GM12878 (cell line): ENCODE measurements at regions not wholly inside any gene's neighbourhood (a gene's known extent, or its start where the extent isn't known, plus 50 kb on each side); places are given as distances from the start of the nearest gene placed in this dataset.

ENCODE experiments used
- ATAC-seq: fragments of 200-7000 bp; cut with Tn5 transposase; 3 replicates; pipeline ENCODE4 v1.9.1; 2020; ENCODE audit warnings: mild to moderate bottlenecking, moderate library complexity
- BruUV-seq: library from RNA; stranded (reverse); fragments of 400-500 nt; replicated peaks from 2 replicates; lab custom pipeline; 2021; lab: Mats Ljungman, UMichigan
- CTCF ChIA-PET: fragments of 300-600 bp; sonication (Branson Sonifier 250); formaldehyde crosslinking; extraction: SDS; loops from one replicate; lab custom pipeline; 2021; ENCODE audit warnings: inconsistent platforms; lab: Yijun Ruan, JAX
- POLR2A ChIA-PET: fragments of 350-600 bp; formaldehyde crosslinking; extraction: SDS; loops from one replicate; lab custom pipeline; 2021; ENCODE audit warnings: inconsistent platforms; lab: Charles Lee
- RAD21 ChIA-PET: fragments of 300-600 bp; sonication (Branson Sonifier 250); formaldehyde crosslinking; loops from one replicate; lab custom pipeline; 2023; ENCODE audit warnings: antibody characterized with exemption; ENCODE audit not compliant: unreplicated experiment; lab: Charles Lee
- SMC1A ChIA-PET: fragments of 300-600 bp; sonication (Branson Sonifier 250); formaldehyde crosslinking; loops from one replicate; lab custom pipeline; 2023; ENCODE audit not compliant: unreplicated experiment, uncharacterized antibody; lab: Charles Lee
- DNase-seq: peaks from one replicate; pipeline ENCODE4 v3.0.0-alpha.2; 2011; ENCODE audit warnings: low read depth, low spot score
- FAIRE-seq: peaks from 3 replicates; lab custom pipeline; 2011; peaks lifted over from hg19 to GRCh38; lab: Jason Lieb, UNC
- H2AFZ ChIP-seq: 2 replicates; pipeline ENCODE4 v1.6.0; 2011; ENCODE audit warnings: low read depth, low read length, control low read depth; ENCODE audit not compliant: control insufficient read depth
- H3K27ac ChIP-seq: 2 replicates; pipeline ENCODE4 v1.5.1; 2011; ENCODE audit warnings: control low read depth; ENCODE audit not compliant: control insufficient read depth, insufficient read depth
- H3K27me3 ChIP-seq, 2 experiments: replicated peaks in 1 of 2; 2 replicates each; pipeline versions ENCODE4 v1.6.0 to v1.6.1; 2011; ENCODE audit warnings: low read length in 1 of 2; ENCODE audit not compliant: control insufficient read depth in 2 of 2, insufficient read depth in 2 of 2
- H3K36me3 ChIP-seq, 2 experiments: 2 replicates each; pipeline ENCODE4 v1.5.1; 2011; ENCODE audit warnings: low read length in 1 of 2; ENCODE audit not compliant: control insufficient read depth in 2 of 2, insufficient read depth in 2 of 2
- H3K4me1 ChIP-seq: 2 replicates; pipeline ENCODE4 v1.6.1; 2011; ENCODE audit warnings: mild to moderate bottlenecking, low read length, moderate library complexity, mixed read lengths; ENCODE audit not compliant: control insufficient read depth, insufficient read depth
- H3K4me2 ChIP-seq: 2 replicates; pipeline ENCODE4 v1.6.0; 2011; ENCODE audit warnings: control low read depth; ENCODE audit not compliant: control insufficient read depth, insufficient read depth
- H3K4me3 ChIP-seq: fragments of 200-600 bp; sonication (generic); 2 replicates; pipeline ENCODE4 v1.5.1; 2016
- H3K79me2 ChIP-seq: 2 replicates; pipeline ENCODE4 v1.6.0; 2011; ENCODE audit warnings: low read length; ENCODE audit not compliant: control insufficient read depth, insufficient read depth
- H3K9ac ChIP-seq: 2 replicates; pipeline ENCODE4 v1.8.0; 2011; ENCODE audit warnings: low read length, control low read depth, mixed read lengths; ENCODE audit not compliant: control insufficient read depth, insufficient read depth
- H3K9me3 ChIP-seq: replicated peaks from 3 replicates; pipeline ENCODE4 v1.5.1; 2011; ENCODE audit warnings: mild to moderate bottlenecking, low read length; ENCODE audit not compliant: control insufficient read depth, insufficient read depth
- H4K20me1 ChIP-seq: 2 replicates; pipeline ENCODE4 v1.6.0; 2011; ENCODE audit not compliant: control insufficient read depth, insufficient read depth
- BCL11A ChIP-seq: IDR thresholded peaks from 2 replicates; pipeline ENCODE4 v1.6.1; 2011; ENCODE audit warnings: low read depth, low read length
- BHLHE40 ChIP-seq, 2 experiments: fragments of 450-650 bp in 1 of 2; IDR thresholded peaks; 2 replicates each; pipeline ENCODE4 v1.6.1; 2011 to 2017; ENCODE audit warnings: low read depth in 2 of 2, borderline replicate concordance in 1 of 2, improper control_type of control experiment in 1 of 2, low read length in 1 of 2, mild to moderate bottlenecking in 1 of 2
- E4F1 ChIP-seq: fragments of 450-650 bp; IDR thresholded peaks from 2 replicates; pipeline ENCODE4 v1.6.1; 2018; ENCODE audit warnings: borderline replicate concordance, mild to moderate bottlenecking; ENCODE audit not compliant: partially characterized antibody
- HDAC2 ChIP-seq: fragments of 200-600 bp; sonication (generic); IDR thresholded peaks from 2 replicates; pipeline ENCODE4 v1.6.1; 2017
- HDAC6 ChIP-seq: fragments of 200-600 bp; sonication (generic); IDR thresholded peaks from one replicate; pipeline ENCODE4 v1.8.0; 2017; ENCODE audit warnings: antibody characterized with exemption; ENCODE audit not compliant: unreplicated experiment
- HDGF ChIP-seq: fragments of 450-650 bp; IDR thresholded peaks from 2 replicates; pipeline ENCODE4 v1.6.1; 2016; ENCODE audit warnings: antibody characterized with exemption
- JUNB ChIP-seq: IDR thresholded peaks from 2 replicates; pipeline ENCODE4 v1.6.1; 2016; ENCODE audit warnings: antibody characterized with exemption, mild to moderate bottlenecking
- MEF2B ChIP-seq: fragments of 450-650 bp; IDR thresholded peaks from 2 replicates; pipeline ENCODE4 v1.6.1; 2018; ENCODE audit warnings: mild to moderate bottlenecking, moderate library complexity; ENCODE audit not compliant: partially characterized antibody, poor library complexity, severe bottlenecking
- MYC ChIP-seq: IDR thresholded peaks from 2 replicates; pipeline ENCODE4 v1.6.1; 2011; ENCODE audit warnings: mild to moderate bottlenecking, low read length, moderate library complexity, inconsistent platforms; ENCODE audit not compliant: insufficient read depth, insufficient replicate concordance, insufficient read length, severe bottlenecking
- NR2C1 ChIP-seq: fragments of 450-650 bp; IDR thresholded peaks from 2 replicates; pipeline ENCODE4 v1.6.1; 2017; ENCODE audit warnings: antibody characterized with exemption, mild to moderate bottlenecking, moderate library complexity
- PML ChIP-seq: IDR thresholded peaks from 2 replicates; pipeline ENCODE4 v1.6.1; 2012; ENCODE audit warnings: low read length, inconsistent platforms
- RB1 ChIP-seq: fragments of 450-650 bp; formaldehyde crosslinking; IDR thresholded peaks from 2 replicates; pipeline ENCODE4 v1.6.1; 2017; ENCODE audit warnings: mild to moderate bottlenecking, borderline replicate concordance
- SMAD1 ChIP-seq: fragments of 450-650 bp; IDR thresholded peaks from 2 replicates; pipeline ENCODE4 v1.6.1; 2018; ENCODE audit warnings: mild to moderate bottlenecking, low read depth; ENCODE audit not compliant: partially characterized antibody
- YY1 ChIP-seq: IDR thresholded peaks from 2 replicates; pipeline ENCODE4 v1.6.1; 2011; ENCODE audit warnings: low read depth, mild to moderate bottlenecking, low read length
- ZBTB33 ChIP-seq: fragments of 450-650 bp; IDR thresholded peaks from 2 replicates; pipeline ENCODE4 v1.6.1; 2017; ENCODE audit warnings: mild to moderate bottlenecking
- WGBS: methylation state at CpG from one replicate; pipeline ENCODE4 v1.1.6; 2016; ENCODE audit warnings: low lambda C conversion rate; ENCODE audit not compliant: insufficient replicate concordance, insufficient coverage; ENCODE audit errors: missing lambda C conversion rate; 5-methylcytosine and 5-hydroxymethylcytosine counted together
- in situ Hi-C: fragments of 300-500 bp; cut with MboI; formaldehyde crosslinking; loops from 9 replicates; pipeline ENCODE4 v1.14.3; 2018; ENCODE audit warnings: mixed read lengths
- intact Hi-C: fragments of 100-400 bp; cut with micrococcal nuclease; formaldehyde crosslinking; loops from one replicate; pipeline ENCODE4 v1.14.2; 2022; ENCODE audit not compliant: unreplicated experiment

- ChIA-PET CTCF (no interaction called here), POLR2A (no interaction called here), SMC1A (no interaction called here), RAD21 (no interaction called here)
- Histone ChIP-seq H3K4me3 (no peak overlapping the region), H3K4me1 (no peaks in the 10 kb centered on the region), H3K36me3 (no peaks in the 10 kb centered on the region), H3K27me3 (no peaks in the 10 kb centered on the region), H3K79me2 (no peaks in the 10 kb centered on the region), H3K27ac (no peak overlapping the region), H4K20me1 (no peaks in the 10 kb centered on the region), H3K9me3 (no peaks in the 10 kb centered on the region), H2AFZ (no peak overlapping the region), H3K4me2 (no peak overlapping the region), H3K9ac (no peak overlapping the region)
- 36% methylated on average over 3 of the region's 3 CpGs for WGBS
- ATAC-seq = no peak
- FAIRE-seq = no peak
- TF ChIP-seq BCL11A (no peak), PML (no peak), NR2C1 (no peak), HDAC6 (no peak), MYC (no peak)
- no TSS peak for BruUV-seq
- DNase-seq = no peak
- intact Hi-C loops (no loop called here), in situ Hi-C loops (no loop called here)
Measured at GRCh38 chr14:82850576-82850975, 1316.9 kb upstream of the SEL1L start.

- in situ Hi-C loops = no loop called here
- ChIA-PET SMC1A (no interaction called here), CTCF (interaction anchor here (1.1 kb wide), 1 partner anchor 16 kb away, joined by 4 read pairs; no protein-coding TSS in a partner anchor), POLR2A (no interaction called here), RAD21 (no interaction called here)
- H3K9me3 ChIP-seq = no peaks in the 10 kb centered on the region
- H3K79me2 ChIP-seq = no peaks in the 10 kb centered on the region
- no peaks in the 10 kb centered on the region for H3K36me3 ChIP-seq
- no peaks in the 10 kb centered on the region for H3K27me3 ChIP-seq
- ATAC-seq (no peak), FAIRE-seq (no peak), DNase-seq (no peak)
- no peak overlapping the region for H3K4me3 ChIP-seq
- BruUV-seq = no TSS peak
- H3K4me1 ChIP-seq = no peaks in the 10 kb centered on the region
- intact Hi-C loops = no loop called here
- no peak overlapping the region for H3K9ac ChIP-seq
- no peak overlapping the region for H3K27ac ChIP-seq
- no peaks in the 10 kb centered on the region for H4K20me1 ChIP-seq
- H2AFZ ChIP-seq = no peak overlapping the region
- 70% methylated on average over 4 of the region's 4 CpGs for WGBS
- H3K4me2 ChIP-seq = no peak overlapping the region
- TF ChIP-seq MEF2B (no peak), ZBTB33 (no peak), YY1 (no peak), NR2C1 (no peak), HDAC2 (no peak), E4F1 (no peak), BHLHE40 (IDR thresholded peaks at IDR 0.05; ENCODE audit: borderline replicate concordance in 1 of 2, low read depth in 2 of 2, low read length in 1 of 2) (no peak), SMAD1 (no peak), RB1 (no peak), HDGF (no peak), JUNB (no peak)
Measured at GRCh38 chr14:82854131-82854530, 1320.5 kb upstream of the SEL1L start.
